Fibroblast of mammary gland (primary cell): ENCODE measurements at regions not wholly inside any gene's neighbourhood (a gene's known extent, or its start where the extent isn't known, plus 50 kb on each side); places are given as distances from the start of the nearest gene placed in this dataset.

Source experiments
- DNase-seq: peaks from one replicate; pipeline ENCODE4 v3.0.0-alpha.2; 2010; ENCODE audit warnings: low read depth
- H3K4me3 ChIP-seq: 2 replicates; pipeline ENCODE4 v1.5.1; 2011; ENCODE audit warnings: low read depth, mild to moderate bottlenecking, low read length, moderate library complexity; ENCODE audit not compliant: control insufficient read depth
- TF ChIP-seq, protein P1 (sequence below): conservative IDR thresholded peaks from 2 replicates; pipeline ENCODE4 v1.5.1; 2011; ENCODE audit warnings: low read depth, low read length, inconsistent platforms; ENCODE audit not compliant: control insufficient read depth, insufficient read depth

DNA sequence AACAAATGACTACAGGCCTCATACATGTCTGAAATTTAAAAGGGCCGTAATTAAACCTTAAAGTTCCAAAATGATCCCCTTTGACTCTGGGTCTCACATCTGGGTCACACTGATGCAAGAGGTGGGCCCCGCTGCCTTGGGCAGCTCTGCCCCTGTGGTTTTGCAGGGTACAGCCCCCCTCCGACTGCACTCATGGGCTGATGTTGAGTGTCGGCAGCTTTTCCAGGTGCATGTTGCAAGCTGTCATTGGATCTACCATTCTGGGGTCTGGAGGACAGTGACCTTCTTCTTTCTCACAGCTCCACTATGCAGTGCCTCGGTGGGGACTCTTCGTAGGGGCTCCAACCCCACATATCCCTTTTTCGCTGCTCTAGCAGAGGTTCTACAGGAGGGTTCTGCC lies 1537.9 kb downstream of the PCDH18 start:
- TF ChIP-seq, protein P1, sequence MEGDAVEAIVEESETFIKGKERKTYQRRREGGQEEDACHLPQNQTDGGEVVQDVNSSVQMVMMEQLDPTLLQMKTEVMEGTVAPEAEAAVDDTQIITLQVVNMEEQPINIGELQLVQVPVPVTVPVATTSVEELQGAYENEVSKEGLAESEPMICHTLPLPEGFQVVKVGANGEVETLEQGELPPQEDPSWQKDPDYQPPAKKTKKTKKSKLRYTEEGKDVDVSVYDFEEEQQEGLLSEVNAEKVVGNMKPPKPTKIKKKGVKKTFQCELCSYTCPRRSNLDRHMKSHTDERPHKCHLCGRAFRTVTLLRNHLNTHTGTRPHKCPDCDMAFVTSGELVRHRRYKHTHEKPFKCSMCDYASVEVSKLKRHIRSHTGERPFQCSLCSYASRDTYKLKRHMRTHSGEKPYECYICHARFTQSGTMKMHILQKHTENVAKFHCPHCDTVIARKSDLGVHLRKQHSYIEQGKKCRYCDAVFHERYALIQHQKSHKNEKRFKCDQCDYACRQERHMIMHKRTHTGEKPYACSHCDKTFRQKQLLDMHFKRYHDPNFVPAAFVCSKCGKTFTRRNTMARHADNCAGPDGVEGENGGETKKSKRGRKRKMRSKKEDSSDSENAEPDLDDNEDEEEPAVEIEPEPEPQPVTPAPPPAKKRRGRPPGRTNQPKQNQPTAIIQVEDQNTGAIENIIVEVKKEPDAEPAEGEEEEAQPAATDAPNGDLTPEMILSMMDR = no peak
- no peak for DNase-seq
- no peak overlapping the region for H3K4me3 ChIP-seq

DNA sequence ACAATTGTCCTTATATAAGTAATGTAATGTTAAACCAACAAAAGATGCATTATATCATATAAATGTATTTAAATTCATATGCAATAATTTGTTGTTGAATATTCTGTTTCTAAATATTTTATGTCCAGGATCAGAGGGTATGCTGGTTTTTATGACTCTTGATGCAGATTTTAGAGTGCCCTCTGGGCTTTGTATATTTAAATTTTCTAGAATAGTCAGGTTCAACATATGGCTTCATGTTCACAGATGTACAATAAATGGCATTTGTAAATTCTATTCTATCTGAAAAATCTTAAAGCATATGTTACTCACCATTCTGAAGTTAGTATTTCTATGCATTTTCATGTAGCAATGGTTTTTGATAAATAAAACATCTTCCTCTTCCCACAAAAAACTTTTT lies 1555.4 kb downstream of the PCDH18 start:
- TF ChIP-seq, protein P1 = no peak

DNA sequence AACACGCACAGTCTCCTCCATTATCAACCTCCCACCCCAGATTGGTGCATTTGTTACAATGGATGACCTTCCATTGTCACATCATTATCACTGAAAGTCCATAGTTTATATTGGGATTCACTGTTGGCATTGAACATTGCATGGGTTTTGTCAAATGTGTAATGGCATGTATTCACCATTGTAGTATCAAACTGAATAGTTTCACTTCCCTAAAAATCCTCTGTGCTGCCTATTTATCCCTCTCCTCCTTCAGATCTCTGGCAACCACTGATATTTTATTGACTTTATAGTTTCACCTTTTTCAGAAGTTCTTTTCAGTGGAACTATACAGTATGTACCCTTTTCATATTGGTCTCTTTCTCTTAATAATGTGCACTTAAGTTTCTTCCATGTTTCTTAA lies 1565.4 kb downstream of the PCDH18 start:
- no peak for DNase-seq
- H3K4me3 ChIP-seq = no peak overlapping the region
- TF ChIP-seq, protein P1 = no peak

More for the DNA sequence above, 1555.4 kb downstream of the PCDH18 start:
- no peak overlapping the region for H3K4me3 ChIP-seq
- no peak for DNase-seq

DNA sequence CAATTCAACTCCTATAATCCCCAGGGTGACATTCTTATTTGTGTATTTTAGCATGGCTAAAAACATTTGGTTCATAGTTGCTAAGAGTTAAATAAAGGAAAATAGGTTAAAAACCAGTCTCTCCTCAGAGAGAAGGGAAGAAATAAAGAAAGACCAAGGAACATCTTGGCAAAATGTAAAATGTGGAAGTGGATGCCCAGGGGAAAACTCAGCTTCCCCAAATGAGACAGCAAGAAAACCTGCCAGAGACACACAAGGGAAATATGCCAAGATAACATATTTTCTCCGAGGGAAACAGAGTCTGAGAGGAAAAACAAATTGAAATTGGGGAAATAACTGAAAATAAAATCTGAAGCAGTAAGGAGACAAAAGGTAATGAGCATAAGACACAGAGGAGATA lies 1569.3 kb downstream of the PCDH18 start:
- no peak for DNase-seq
- TF ChIP-seq, protein P1 = no peak
- no peak overlapping the region for H3K4me3 ChIP-seq

DNA sequence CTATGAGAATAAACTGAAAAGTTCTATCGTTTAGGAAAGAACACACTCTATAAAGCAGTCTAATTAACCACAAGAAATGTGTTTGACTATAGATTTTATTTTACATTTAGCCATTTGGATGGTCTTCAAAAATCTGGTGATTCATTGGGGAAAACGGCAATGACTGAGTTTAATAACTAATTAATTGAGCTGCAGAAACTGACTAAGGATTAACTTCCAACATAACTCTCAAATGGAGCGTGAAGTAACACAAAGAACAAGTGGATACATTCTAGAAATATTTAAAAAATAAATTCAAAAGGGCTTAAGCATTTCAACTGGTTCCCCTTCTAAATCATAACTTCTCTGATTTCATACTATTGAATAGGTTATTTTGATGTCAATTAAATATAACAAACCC lies 1582.4 kb downstream of the PCDH18 start:
- H3K4me3 ChIP-seq = no peak overlapping the region
- TF ChIP-seq, protein P1 = no peak
- DNase-seq = no peak

DNA sequence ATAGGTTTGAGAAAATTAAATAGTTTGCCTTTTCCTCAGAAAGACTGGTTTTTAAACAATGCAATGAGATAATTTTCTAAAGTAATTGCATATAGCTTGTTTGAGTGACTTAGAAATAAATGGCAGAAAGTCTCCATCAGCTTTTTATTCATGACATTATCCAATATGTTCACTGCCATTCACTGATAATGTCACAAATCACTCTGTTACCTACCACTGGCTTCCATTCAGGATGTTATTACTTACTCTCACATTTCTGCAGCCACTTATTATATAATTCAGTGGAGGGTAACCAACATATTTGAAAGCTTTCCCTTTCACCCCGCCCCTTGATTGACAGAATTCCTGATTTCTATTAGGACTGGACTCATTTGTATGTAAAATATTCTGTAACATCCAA lies 1583.5 kb downstream of the PCDH18 start:
- H3K4me3 ChIP-seq = no peak overlapping the region
- TF ChIP-seq, protein P1 = no peak
- no peak for DNase-seq

DNA sequence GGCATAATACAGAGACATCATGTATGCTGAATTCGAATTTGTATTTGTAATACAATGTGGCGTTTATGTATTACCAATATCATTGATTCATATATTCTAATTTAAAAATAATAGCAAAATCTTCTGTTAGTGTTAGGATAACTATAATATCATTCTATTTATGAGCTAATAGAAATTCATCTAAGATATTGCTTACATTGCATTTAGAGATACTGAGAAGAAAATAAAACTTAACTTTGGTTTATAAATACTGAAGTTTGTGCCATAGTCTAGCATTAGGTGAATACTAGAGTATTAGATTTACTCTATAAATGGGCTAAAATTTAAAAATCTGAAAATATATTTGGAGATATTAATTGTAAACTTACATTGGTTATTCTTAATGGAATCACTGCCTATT lies 1590.6 kb downstream of the PCDH18 start:
- H3K4me3 ChIP-seq = no peak overlapping the region
- TF ChIP-seq, protein P1 = no peak
- no peak for DNase-seq
